ENCODE measurements at regions not wholly inside any gene's neighbourhood (a gene's known extent, or its start where the extent isn't known, plus 50 kb on each side); places are given as distances from the start of the nearest gene placed in this dataset.

DNA sequence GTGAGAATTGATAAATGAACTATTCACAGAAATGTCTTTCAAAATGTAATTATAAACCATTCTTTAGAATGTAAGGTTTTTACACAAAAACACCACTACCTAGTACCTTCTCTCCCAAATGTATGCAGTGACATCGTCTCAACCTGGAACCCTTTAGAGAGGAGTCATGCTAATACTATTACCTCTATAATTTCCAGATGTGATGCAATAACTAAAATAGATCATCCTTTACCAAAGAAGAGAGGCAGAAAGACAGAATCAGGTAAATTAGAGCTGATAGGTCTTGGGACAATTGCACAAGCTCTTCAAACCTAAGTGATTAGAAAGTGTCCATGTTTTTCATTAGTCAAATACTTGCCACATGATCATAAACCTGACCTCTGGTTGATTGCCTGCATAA lies 96.7 kb downstream of the HDGFL1 start (continued):
- TF ChIP-seq POLR2A (IDR thresholded peaks at IDR 0.05; ENCODE audit: borderline replicate concordance, extremely low read depth, insufficient read depth, insufficient read length) (no peak), ZFX (IDR thresholded peaks at IDR 0.05) (no peak), JUND (IDR thresholded peaks at IDR 0.05) (no peak)
- TF ChIP-seq, protein P1, sequence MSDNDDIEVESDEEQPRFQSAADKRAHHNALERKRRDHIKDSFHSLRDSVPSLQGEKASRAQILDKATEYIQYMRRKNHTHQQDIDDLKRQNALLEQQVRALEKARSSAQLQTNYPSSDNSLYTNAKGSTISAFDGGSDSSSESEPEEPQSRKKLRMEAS (IDR thresholded peaks at IDR 0.05): no peak

DNA sequence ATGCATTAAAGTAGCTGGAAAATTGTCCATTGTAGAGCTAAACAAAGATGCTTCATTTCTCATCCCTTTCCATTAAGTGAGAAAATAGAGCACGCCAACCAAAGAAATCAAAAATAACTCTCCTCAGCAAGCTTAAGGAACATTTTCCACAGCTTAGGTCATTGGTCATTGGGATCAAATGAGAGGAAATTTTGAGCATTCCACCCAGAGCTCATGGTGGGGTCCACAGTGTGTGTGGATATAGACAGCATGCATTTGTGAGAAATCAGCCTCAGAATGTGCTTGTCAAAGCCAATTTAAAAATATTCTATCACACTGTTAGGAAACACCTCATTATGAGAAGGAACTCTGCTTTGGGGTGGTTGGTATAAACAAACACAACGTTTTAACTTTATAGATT lies 97.2 kb downstream of the HDGFL1 start:
- BruUV-seq (replicated peaks): no TSS peak
- H3K79me2 ChIP-seq (ENCODE audit: insufficient read depth, low read length): no peaks in the 10 kb centered on the region
- H3K36me3 ChIP-seq (ENCODE audit: control insufficient read depth in 1 of 2, insufficient read depth in 2 of 2, low read length in 2 of 2): no peaks in the 10 kb centered on the region
- peaks cover 0 to 3% of the 10 kb centered on the region in 2 experiments; a peak in 1 of 4 replicates for H3K9me3 ChIP-seq (ENCODE audit: control insufficient read depth in 1 of 2, insufficient read depth in 1 of 2, low read depth in 1 of 2, low read length in 2 of 2)
- H2AFZ ChIP-seq (ENCODE audit: low read depth, low read length, poor library complexity, severe bottlenecking): no peak overlapping the region
- TF ChIP-seq RAD21 (IDR thresholded peaks at IDR 0.05; ENCODE audit: low read depth): no peak
- no peak for TF ChIP-seq FOSL1 (IDR thresholded peaks at IDR 0.05; ENCODE audit: low read depth)
- TF ChIP-seq ZFX (IDR thresholded peaks at IDR 0.05): no peak
- TF ChIP-seq JUND (IDR thresholded peaks at IDR 0.05): no peak
- no peak for TF ChIP-seq SIN3A (IDR thresholded peaks at IDR 0.05; ENCODE audit: low read depth)
- no peak for TF ChIP-seq POLR2A (IDR thresholded peaks at IDR 0.05; ENCODE audit: borderline replicate concordance, extremely low read depth, insufficient read depth, insufficient read length)
- TF ChIP-seq, protein P2, sequence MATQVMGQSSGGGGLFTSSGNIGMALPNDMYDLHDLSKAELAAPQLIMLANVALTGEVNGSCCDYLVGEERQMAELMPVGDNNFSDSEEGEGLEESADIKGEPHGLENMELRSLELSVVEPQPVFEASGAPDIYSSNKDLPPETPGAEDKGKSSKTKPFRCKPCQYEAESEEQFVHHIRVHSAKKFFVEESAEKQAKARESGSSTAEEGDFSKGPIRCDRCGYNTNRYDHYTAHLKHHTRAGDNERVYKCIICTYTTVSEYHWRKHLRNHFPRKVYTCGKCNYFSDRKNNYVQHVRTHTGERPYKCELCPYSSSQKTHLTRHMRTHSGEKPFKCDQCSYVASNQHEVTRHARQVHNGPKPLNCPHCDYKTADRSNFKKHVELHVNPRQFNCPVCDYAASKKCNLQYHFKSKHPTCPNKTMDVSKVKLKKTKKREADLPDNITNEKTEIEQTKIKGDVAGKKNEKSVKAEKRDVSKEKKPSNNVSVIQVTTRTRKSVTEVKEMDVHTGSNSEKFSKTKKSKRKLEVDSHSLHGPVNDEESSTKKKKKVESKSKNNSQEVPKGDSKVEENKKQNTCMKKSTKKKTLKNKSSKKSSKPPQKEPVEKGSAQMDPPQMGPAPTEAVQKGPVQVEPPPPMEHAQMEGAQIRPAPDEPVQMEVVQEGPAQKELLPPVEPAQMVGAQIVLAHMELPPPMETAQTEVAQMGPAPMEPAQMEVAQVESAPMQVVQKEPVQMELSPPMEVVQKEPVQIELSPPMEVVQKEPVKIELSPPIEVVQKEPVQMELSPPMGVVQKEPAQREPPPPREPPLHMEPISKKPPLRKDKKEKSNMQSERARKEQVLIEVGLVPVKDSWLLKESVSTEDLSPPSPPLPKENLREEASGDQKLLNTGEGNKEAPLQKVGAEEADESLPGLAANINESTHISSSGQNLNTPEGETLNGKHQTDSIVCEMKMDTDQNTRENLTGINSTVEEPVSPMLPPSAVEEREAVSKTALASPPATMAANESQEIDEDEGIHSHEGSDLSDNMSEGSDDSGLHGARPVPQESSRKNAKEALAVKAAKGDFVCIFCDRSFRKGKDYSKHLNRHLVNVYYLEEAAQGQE (IDR thresholded peaks at IDR 0.05; ENCODE audit: low read depth): no peak
- no peak for TF ChIP-seq EZH2phosphoT487 (IDR thresholded peaks at IDR 0.05; ENCODE audit: borderline replicate concordance)
- TF ChIP-seq TCF7L2 (IDR thresholded peaks at IDR 0.05; ENCODE audit: borderline replicate concordance, extremely low read depth, insufficient read depth, insufficient read length): no peak
- H3K4me1 ChIP-seq (ENCODE audit: control insufficient read depth in 1 of 2, insufficient read depth in 2 of 2, low read length in 2 of 2): no peaks in the 10 kb centered on the region
- ChIA-PET POLR2A (no interaction called here), CTCF (no interaction called here), RAD21 (ENCODE audit: low non-redundant PET in 1 of 2, low total read pairs in 2 of 2, uncharacterized antibody in 2 of 2, unreplicated experiment in 2 of 2) (no interaction called here)
- no peak overlapping the region for H3K27ac ChIP-seq (ENCODE audit: low read depth, low read length)
- no peaks in the 10 kb centered on the region for H3K9me2 ChIP-seq (ENCODE audit: insufficient read depth)
- ATAC-seq (no peak), DNase-seq (ENCODE audit: low read depth, low spot score) (no peak)
- no peaks in the 10 kb centered on the region for H4K20me1 ChIP-seq (ENCODE audit: insufficient read depth)
- intact Hi-C loops (cut with micrococcal nuclease): no loop called here
- H3K4me3 ChIP-seq (replicated peaks in 1 of 2; ENCODE audit: low read depth in 1 of 2, low read length in 2 of 2): no peak overlapping the region
- H3K9ac ChIP-seq (ENCODE audit: low read length): no peak overlapping the region
- H3K27me3 ChIP-seq (ENCODE audit: insufficient read depth, low read length): no peaks in the 10 kb centered on the region
- no peak overlapping the region for H3K4me2 ChIP-seq (ENCODE audit: low read length)
